Right hindlimb (tissue), 1 donor: ENCODE measurements at regions not wholly inside any gene's neighbourhood (a gene's known extent, or its start where the extent isn't known, plus 50 kb on each side); places are given as distances from the start of the nearest gene placed in this dataset.

Experiments
- DNase-seq: peaks from one replicate; pipeline ENCODE4 v3.0.0-alpha.2; 2018

GRCh38 chr12:116650585-116651087 lies 87.2 kb downstream of the SPRING1 start:
- no peak for DNase-seq

DNA sequence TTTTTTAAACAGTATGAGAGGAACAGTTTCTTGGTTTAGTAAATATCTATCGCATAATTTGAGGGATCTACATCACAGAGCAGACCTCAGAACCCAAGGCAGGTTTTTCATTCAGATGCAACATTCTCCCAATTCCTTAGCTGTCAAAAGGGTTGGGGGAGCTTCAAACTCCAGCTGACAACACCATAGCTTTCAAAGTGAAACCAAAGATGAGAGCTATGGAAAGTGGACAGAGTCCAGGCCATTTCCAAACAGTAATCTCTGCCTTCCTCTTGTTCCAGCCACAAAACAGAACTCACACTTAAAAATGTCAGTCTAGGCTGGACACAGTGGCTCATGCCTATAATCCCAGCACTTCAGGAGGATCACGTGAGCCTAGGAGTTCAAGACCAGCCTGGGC lies 87.8 kb downstream of the SPRING1 start:
- DNase-seq: no peak

DNA sequence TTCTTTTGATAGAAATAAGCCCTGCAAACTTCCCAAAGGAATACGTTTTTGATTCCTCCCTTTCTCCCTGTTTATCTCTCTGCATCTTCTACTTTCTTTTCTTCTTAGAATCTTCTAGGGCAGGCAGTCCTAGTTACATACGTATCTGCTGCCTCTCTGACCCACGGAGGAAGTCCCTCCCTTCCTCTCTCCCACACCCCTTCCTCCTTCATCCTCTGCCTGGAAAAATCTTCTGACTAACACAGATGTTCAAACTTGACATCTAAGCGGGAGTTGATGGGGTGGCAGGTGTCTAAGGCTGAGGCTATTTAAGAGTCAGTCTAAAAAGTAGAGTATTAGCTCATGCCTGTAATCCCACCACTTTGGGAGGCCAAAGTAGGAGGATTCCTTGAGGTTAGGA lies 88.6 kb downstream of the MAP1LC3B2 start:
- no peak for DNase-seq

GRCh38 chr12:116646901-116647300 lies 87.7 kb downstream of the MAP1LC3B2 start:
- DNase-seq: no peak

- DNase-seq: no peak
These were observed 85.6 kb downstream of the MAP1LC3B2 start for GRCh38 chr12:116644806-116645205.

DNA sequence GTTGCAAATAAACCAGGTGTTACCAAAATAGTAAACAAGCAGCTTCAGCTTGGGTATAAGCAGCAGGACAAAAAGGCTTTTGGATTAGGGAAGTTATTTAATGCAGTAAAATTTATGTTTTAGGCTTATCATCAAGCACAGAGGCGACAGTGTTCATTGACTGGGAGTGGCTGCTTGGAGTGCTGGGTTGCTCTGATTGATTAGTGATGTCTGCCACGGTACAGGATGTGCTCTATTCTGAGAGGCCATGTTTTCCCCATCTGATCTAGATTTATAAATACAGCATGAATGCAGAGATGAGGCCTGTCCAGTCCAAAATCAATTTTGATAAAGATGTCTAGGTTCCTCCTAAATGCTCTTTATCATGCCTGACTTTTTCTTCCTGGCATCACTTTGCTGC lies 83.5 kb downstream of the MAP1LC3B2 start:
- no peak for DNase-seq

- DNase-seq: no peak
These were observed 82.9 kb downstream of the MAP1LC3B2 start for GRCh38 chr12:116642106-116642505.

- no peak for DNase-seq
These were observed 81.1 kb downstream of the MAP1LC3B2 start for GRCh38 chr12:116640281-116640680.

DNA sequence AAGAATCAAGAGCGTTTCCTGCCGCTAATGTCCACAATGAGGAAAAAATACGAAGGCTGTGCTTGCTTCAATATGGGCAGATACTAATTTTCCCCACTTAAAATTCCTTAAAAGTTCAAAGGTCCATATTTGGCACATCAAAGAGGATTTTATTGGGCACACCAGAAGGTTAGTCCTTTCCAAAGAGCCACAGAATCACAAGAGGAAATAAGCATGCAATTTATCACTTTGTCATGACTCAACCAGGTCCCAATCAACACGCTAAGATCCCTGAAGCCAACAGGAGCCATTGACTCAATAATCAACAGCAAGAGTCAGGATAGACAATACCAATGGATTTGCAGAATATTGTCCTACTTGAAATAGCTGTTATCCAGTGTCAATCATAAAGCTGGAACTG lies 80.6 kb downstream of the MAP1LC3B2 start:
- DNase-seq: no peak

DNA sequence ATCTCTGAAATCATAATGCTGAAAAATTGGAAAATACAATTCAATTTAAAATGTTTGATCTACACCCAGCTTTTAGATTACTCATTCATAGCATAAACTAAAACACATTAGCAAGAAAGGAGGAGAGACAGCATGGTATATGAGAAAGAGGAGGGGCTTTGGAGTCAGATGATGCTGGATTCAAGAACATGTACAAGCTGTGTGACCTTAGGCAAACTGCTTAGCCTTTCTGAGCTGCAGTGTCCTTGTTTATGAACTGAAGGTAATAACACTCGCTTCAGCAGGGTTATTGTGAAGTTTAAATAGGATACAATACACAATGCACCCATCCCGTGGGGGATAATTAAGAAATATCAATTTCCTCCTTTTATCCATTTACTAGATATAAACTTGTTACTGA lies 79.2 kb downstream of the MAP1LC3B2 start:
- DNase-seq: no peak

DNA sequence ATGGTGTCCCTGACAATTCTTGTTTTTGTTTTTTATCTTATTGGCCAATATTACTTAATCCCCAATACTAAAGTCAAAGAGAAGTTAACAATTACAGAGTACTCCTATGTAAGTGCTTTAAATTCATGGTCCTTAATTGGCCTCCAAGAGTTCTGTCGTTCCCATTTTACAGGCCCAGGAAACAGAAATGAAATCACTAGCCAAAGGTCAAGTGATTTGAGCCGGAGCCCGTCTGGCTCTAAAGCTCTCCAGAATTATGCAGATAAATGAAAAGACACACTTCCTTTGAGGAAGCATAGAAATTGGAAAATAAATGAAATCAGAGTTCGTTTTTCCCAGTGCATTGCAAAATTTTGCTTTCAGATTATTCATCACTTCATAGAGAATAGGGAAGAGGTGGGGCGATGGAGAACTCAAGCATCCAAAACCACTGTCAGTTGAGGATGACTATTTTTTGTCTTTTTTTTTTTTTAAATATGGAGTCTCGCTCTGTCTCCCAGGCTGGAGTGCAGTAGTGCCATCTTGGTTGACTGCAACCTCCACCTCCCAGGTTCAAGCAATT lies 78.5 kb downstream of the MAP1LC3B2 start:
- DNase-seq: no peak

DNA sequence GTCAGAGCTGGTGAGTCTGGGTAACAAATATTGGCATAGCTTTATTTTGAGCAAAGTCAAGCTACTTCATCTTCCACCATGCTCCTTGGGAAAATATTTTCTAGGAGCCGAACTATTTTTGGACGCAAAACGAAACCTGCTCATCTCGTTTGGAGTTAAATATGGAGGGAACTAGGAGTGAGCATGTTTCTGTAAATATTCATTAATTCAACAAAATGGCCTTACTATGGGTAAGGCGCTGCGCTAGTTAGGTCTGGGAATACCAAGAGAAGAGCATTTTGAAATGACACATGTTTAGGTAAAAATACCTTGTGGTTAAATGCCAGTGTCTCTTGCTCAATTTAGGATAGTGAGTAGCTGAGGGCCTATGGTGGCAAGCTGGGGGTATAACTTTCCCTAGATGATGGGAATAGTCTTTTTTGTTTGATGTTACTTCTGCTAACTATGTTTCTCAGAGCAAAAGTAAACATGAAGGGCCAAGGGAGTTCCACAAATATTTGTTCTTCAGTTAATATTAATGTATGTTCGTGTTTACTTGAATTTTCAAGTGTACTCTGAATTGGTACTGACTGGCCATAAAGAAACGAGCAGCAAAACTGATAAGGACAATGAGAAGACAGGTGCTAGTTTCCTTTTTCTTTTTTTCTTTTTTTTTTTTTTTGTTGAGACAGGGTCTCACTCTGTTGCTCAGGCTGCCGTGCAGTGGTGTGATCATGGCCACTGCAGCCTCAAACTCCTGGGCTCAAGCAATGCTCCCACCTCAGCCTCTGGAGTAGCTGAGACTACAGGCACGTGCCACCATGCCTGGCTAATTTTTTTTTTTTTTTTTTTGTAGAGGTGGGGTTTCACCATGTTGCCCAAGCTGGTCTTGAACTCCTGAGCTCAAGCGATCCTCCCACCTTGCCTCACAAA lies 77.7 kb downstream of the MAP1LC3B2 start:
- no peak for DNase-seq

- DNase-seq: no peak
These were observed 76.3 kb downstream of the MAP1LC3B2 start for GRCh38 chr12:116635487-116635886.

- DNase-seq: no peak
These were observed 74.3 kb downstream of the MAP1LC3B2 start for GRCh38 chr12:116633476-116633875.

GRCh38 chr12:116631619-116632018 lies 72.4 kb downstream of the MAP1LC3B2 start:
- DNase-seq: no peak

GRCh38 chr12:116630762-116631161 lies 71.6 kb downstream of the MAP1LC3B2 start:
- no peak for DNase-seq

DNA sequence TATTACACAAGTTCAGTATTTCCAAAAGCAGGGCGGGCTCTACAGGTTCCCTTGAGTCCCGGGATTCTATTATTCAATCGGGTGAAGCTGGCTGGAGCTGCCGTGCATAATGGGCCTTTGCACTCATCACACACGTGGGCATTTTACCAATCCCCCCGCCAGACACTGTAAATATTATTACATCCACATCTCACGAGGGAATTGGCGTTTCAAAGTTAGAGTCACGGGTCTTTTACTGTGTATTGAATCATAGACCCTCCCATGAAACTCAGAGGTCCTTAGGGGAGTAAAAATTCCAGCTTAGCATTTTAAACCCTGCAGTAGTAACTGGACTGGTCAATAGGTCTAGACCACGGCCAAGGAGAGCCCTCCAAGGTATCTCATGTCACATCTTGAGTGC lies 70.3 kb downstream of the MAP1LC3B2 start:
- peak; percentile 56 for DNase-seq

- DNase-seq: no peak
These were observed 69.8 kb downstream of the MAP1LC3B2 start for GRCh38 chr12:116628989-116629388.

GRCh38 chr12:116628450-116628793 lies 69.2 kb downstream of the MAP1LC3B2 start:
- DNase-seq: no peak
